Erythroblast (primary cell): ENCODE measurements at regions not wholly inside any gene's neighbourhood (a gene's known extent, or its start where the extent isn't known, plus 50 kb on each side); places are given as distances from the start of the nearest gene placed in this dataset.
"Not testable (repeated sequence)": the region's sequence is repeated elsewhere in the genome, so short reads cannot be mapped to it uniquely, and the experiment has no call there.

Experiments used
- GATA1 ChIP-seq: IDR thresholded peaks from 2 replicates; pipeline ENCODE4 v1.6.1; 2011; ENCODE audit warnings: low read depth, mild to moderate bottlenecking, control low read depth, low read length, moderate library complexity
- POLR2A ChIP-seq: IDR thresholded peaks from 2 replicates; pipeline ENCODE4 v1.6.1; 2011; ENCODE audit warnings: mild to moderate bottlenecking, low read length

DNA sequence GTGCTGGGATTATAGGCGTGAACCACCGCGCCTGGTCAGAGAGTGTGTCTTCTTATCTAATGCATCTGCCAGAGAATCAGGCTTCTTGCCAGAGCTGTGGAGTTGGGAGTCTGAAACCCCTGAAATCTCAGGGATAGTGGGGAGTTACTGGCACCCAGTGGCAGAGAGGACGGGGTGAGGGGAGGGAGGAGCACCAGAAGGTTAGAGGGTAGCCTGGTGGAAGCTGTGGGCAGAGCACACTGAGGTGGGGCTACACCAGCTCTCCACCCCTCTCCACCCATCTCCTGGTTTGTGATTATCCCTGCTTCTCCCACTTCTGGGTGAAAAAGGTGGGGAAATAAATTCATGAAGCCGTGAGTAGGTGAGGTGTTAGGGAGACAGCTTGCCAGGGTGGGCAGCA is 63.9 kb upstream of the FAM153A start:
- not testable (repeated sequence) for TF ChIP-seq POLR2A, GATA1
